Activated CD8-positive, alpha-beta T cell treated with anti-CD3 and anti-CD28 coated beads for 36 hours (primary cell): ENCODE measurements at regions not wholly inside any gene's neighbourhood (a gene's known extent, or its start where the extent isn't known, plus 50 kb on each side); places are given as distances from the start of the nearest gene placed in this dataset.
"Not testable (repeated sequence)": the region's sequence is repeated elsewhere in the genome, so short reads cannot be mapped to it uniquely, and the experiment has no call there.

ENCODE experiments used
- ATAC-seq: fragments of 200-7000 bp; cut with Tn5 transposase; one replicate; pipeline ENCODE4 v1.10.0; 2021; ENCODE audit warnings: mild to moderate bottlenecking, moderate library complexity
- CTCF ChIA-PET: fragments of 350-600 bp; sonication (Branson Sonifier 250); formaldehyde crosslinking; loops from one replicate; lab custom pipeline; 2021; ENCODE audit warnings: antibody characterized with exemption; lab: Charles Lee
- POLR2A ChIA-PET: fragments of 350-600 bp; sonication (Branson Sonifier 250); formaldehyde crosslinking; loops from one replicate; lab custom pipeline; 2021; ENCODE audit warnings: antibody characterized with exemption; lab: Charles Lee
- DNase-seq: peaks from one replicate; pipeline ENCODE4 v3.0.0-alpha.2; 2020
- H3K27ac Mint-ChIP-seq: one replicate; pipeline ENCODE4 v1.8.0; 2021; ENCODE audit warnings: mild to moderate bottlenecking, mixed read lengths
- H3K27me3 Mint-ChIP-seq: one replicate; pipeline ENCODE4 v1.8.0; 2021; ENCODE audit warnings: mixed read lengths
- H3K36me3 Mint-ChIP-seq: one replicate; pipeline ENCODE4 v1.8.0; 2021; ENCODE audit warnings: low read depth, mixed read lengths
- H3K4me1 Mint-ChIP-seq: one replicate; pipeline ENCODE4 v1.8.0; 2021; ENCODE audit warnings: low read depth, mixed read lengths
- H3K4me3 Mint-ChIP-seq: one replicate; pipeline ENCODE4 v1.8.0; 2021; ENCODE audit warnings: mild to moderate bottlenecking, moderate library complexity, mixed read lengths
- H3K9me3 Mint-ChIP-seq: one replicate; pipeline ENCODE4 v1.8.0; 2021; ENCODE audit warnings: mixed read lengths
- CTCF ChIP-seq: fragments of 200-600 bp; IDR thresholded peaks from one replicate; pipeline ENCODE4 v1.8.0; 2022; ENCODE audit warnings: antibody characterized with exemption, mild to moderate bottlenecking
- intact Hi-C: fragments of 100-400 bp; cut with micrococcal nuclease; formaldehyde crosslinking; loops from one replicate; pipeline ENCODE4 v1.10.0; 2022

GRCh38 chr4:75422998-75423397 is 91.2 kb downstream of the RCHY1 start:
- TF ChIP-seq CTCF, result no peak
- CTCF ChIA-PET, result no interaction called here
- H3K27me3 Mint-ChIP-seq, result peaks cover 10% of the 10 kb centered on the region
- no peak overlapping the region for H3K27ac Mint-ChIP-seq
- no peak for ATAC-seq
- no peak for DNase-seq
- H3K36me3 Mint-ChIP-seq, result no peaks in the 10 kb centered on the region
- peaks cover 2% of the 10 kb centered on the region for H3K9me3 Mint-ChIP-seq
- intact Hi-C loops, result no loop called here
- no peak overlapping the region for H3K4me3 Mint-ChIP-seq
- H3K4me1 Mint-ChIP-seq, result no peaks in the 10 kb centered on the region
- POLR2A ChIA-PET, result no interaction called here

GRCh38 chr4:75412746-75413145 is 101.5 kb downstream of the RCHY1 start:
- H3K4me1 Mint-ChIP-seq, result no peaks in the 10 kb centered on the region
- TF ChIP-seq CTCF, result no peak
- DNase-seq (no peak), ATAC-seq (no peak)
- H3K4me3 Mint-ChIP-seq, result no peak overlapping the region
- H3K36me3 Mint-ChIP-seq, result no peaks in the 10 kb centered on the region
- no peaks in the 10 kb centered on the region for H3K27me3 Mint-ChIP-seq
- ChIA-PET CTCF (no interaction called here), POLR2A (no interaction called here)
- intact Hi-C loops, result no loop called here
- no peaks in the 10 kb centered on the region for H3K9me3 Mint-ChIP-seq
- no peak overlapping the region for H3K27ac Mint-ChIP-seq

GRCh38 chr4:75398501-75398900 is 115.7 kb downstream of the RCHY1 start:
- POLR2A ChIA-PET, result no interaction called here
- intact Hi-C loops, result no loop called here
- no peaks in the 10 kb centered on the region for H3K36me3 Mint-ChIP-seq

GRCh38 chr4:75391489-75392166 is 122.6 kb downstream of the RCHY1 start:
- H3K9me3 Mint-ChIP-seq, result no peaks in the 10 kb centered on the region
- CTCF ChIA-PET, result no interaction called here

More at GRCh38 chr4:75398501-75398900, 115.7 kb downstream of the RCHY1 start:
- ATAC-seq (no peak), DNase-seq (no peak)
- Mint-ChIP-seq H3K4me3 (no peak overlapping the region), H3K4me1 (no peaks in the 10 kb centered on the region), H3K9me3 (peaks cover 2% of the 10 kb centered on the region), H3K27ac (no peak overlapping the region), H3K27me3 (peaks cover 9% of the 10 kb centered on the region)
- CTCF ChIA-PET, result no interaction called here
- no peak for TF ChIP-seq CTCF

GRCh38 chr4:75386426-75386825 is 127.8 kb downstream of the RCHY1 start:
- CTCF ChIA-PET, H3K9me3 Mint-ChIP-seq, intact Hi-C loops, H3K27me3 Mint-ChIP-seq, H3K36me3 Mint-ChIP-seq, H3K27ac Mint-ChIP-seq, H3K4me3 Mint-ChIP-seq, POLR2A ChIA-PET, H3K4me1 Mint-ChIP-seq, ATAC-seq, DNase-seq: not testable (repeated sequence)

More at GRCh38 chr4:75391489-75392166, 122.6 kb downstream of the RCHY1 start:
- Mint-ChIP-seq H3K4me3 (no peak overlapping the region), H3K36me3 (no peaks in the 10 kb centered on the region), H3K27me3 (peaks cover 7% of the 10 kb centered on the region), H3K27ac (no peak overlapping the region), H3K4me1 (no peaks in the 10 kb centered on the region)
- POLR2A ChIA-PET, result no interaction called here
- intact Hi-C loops, result no loop called here
- no peak for TF ChIP-seq CTCF
- ATAC-seq (no peak), DNase-seq (no peak)
